Left ventricle myocardium superior (tissue), 1 donor: ENCODE measurements at regions not wholly inside any gene's neighbourhood (a gene's known extent, or its start where the extent isn't known, plus 50 kb on each side); places are given as distances from the start of the nearest gene placed in this dataset.
A peak's percentile ranks its signal among the peaks of the same experiment; 100 is the strongest.
"Not testable (repeated sequence)": the region's sequence is repeated elsewhere in the genome, so short reads cannot be mapped to it uniquely, and the experiment has no call there.

Experiments
- ATAC-seq: fragments of 200-7000 bp; cut with Tn5 transposase; one replicate; pipeline ENCODE4 v1.9.1; 2020; ENCODE audit warnings: mild to moderate bottlenecking, moderate library complexity
- DNase-seq: peaks from one replicate; pipeline ENCODE4 v3.0.0-alpha.2; 2020
- intact Hi-C: fragments of 100-400 bp; cut with micrococcal nuclease; formaldehyde crosslinking; loops from one replicate; pipeline ENCODE4 v1.11.0; 2022
- donor health status: DM: no; HTN: yes; CAD: no; lungs with severe emphysema.

DNA sequence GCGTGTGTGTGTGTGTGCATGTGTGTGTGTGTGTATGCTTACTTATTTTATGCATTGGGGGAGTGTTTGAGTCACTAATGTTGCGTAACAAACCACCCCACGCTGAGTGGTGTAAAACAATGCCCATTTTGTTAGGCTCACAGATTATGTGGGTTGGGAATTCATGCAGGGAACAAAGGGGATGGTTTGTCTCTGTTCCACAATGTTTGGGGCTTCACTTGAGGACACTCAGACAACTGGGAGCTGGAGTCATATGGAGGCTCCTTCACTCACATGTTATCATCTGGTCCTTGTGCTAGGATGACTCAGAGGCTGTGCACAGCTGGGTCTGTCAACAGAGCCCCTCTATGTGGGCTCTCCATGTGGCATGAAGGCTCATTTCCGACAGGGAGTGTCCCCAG lies 51.3 kb upstream of the LARGE1 start:
- intact Hi-C loops: no loop called here
- peak; percentile 36 for ATAC-seq
- no peak for DNase-seq

GRCh38 chr22:33975841-33976240 lies 55.6 kb upstream of the LARGE1 start:
- intact Hi-C loops: no loop called here
- no peak for DNase-seq
- no peak for ATAC-seq

- ATAC-seq: no peak
- no peak for DNase-seq
- intact Hi-C loops: no loop called here
These were observed 63.3 kb upstream of the LARGE1 start for GRCh38 chr22:33983558-33983957.

- ATAC-seq: no peak
- intact Hi-C loops: no loop called here
These were observed 63.9 kb upstream of the LARGE1 start for GRCh38 chr22:33984211-33984610.

DNA sequence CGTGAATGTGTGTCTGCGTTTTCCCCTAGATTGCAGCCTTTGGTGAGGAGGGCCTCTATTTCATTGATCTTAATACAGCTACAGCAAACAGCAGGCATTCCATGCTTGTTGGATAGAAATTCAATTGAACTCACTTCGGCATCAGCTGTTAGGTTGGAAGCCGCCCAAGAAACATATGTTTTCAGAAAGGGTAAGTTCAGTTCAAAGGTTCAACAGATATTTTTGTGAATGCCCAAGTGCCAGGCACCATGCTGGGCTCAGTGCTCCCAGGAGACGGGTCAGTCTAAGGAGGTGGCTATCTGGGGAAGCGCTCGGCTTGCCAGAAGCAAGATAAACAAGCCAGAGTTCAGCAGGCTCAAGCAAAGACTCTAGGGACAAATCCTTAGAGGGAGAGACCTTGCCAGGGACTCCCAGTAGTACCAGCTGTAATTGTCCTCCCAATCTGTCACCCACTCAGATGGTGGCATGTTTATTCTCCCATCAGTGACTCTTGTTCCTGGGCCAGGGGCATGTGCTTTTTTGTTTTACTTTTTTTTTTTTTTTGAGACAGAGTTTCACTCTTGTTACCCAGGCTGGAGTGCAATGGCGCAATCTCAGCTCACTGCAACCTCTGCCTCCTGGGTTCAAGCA lies 64.5 kb upstream of the LARGE1 start:
- intact Hi-C loops: no loop called here
- DNase-seq: no peak
- ATAC-seq: no peak

More at GRCh38 chr22:33984211-33984610, 63.9 kb upstream of the LARGE1 start:
- no peak for DNase-seq

GRCh38 chr22:33985506-33985905 lies 65.2 kb upstream of the LARGE1 start:
- ATAC-seq: no peak
- intact Hi-C loops: no loop called here
- no peak for DNase-seq

DNA sequence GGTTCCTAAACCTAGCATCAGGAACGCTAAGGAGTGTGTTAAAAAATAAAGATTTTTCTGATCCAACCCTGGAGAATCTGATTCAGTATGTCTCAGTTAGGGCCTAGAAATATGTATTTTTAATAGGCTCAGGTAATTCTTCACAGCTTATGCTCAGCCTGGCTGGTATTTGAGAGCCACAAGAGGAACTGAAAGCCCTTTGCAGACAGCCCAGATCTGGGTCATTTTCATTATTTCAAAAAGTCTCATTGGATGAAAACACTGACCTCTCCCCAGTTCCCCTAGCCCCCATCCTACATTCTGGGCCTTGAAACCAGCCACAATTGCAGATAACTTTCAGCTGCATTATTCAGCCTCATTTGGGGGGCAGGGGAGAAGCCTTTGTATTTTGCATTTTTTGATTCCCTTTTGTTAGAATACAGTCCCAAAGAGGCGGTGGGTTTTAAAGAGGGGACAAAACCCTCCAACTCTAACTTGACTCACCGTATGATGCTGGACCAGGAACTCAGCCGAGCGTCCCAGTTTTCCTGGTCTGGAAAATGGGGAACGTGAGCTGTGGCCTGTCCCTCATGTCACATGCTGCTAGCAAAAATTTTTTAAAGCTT lies 66.0 kb upstream of the LARGE1 start:
- intact Hi-C loops: no loop called here
- no peak for DNase-seq
- no peak for ATAC-seq

DNA sequence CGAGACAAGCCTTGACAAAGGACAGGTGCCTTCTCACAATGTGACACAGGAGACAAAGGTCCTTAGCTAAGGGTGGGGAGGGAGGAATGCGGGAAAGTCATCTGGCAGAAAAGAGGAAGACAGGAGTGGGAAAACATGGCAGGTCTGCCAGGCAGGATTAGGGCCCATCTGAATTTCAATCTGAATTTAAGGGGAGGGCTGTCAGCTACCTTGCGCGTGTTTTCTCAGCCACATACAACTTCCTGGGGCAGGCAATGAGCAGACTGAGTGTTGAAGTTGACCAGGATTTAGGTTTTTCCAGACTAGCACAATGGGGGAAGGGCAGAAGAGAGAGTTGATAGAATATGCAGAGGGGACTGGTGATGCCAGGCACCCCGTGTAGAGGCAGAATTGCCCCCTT lies 66.7 kb upstream of the LARGE1 start:
- DNase-seq: no peak
- intact Hi-C loops: no loop called here
- no peak for ATAC-seq

GRCh38 chr22:33989263-33989662 lies 69.0 kb upstream of the LARGE1 start:
- intact Hi-C loops, ATAC-seq, DNase-seq: not testable (repeated sequence)

GRCh38 chr22:33991620-33992019 lies 71.3 kb upstream of the LARGE1 start:
- no peak for ATAC-seq
- intact Hi-C loops: no loop called here
- DNase-seq: no peak

DNA sequence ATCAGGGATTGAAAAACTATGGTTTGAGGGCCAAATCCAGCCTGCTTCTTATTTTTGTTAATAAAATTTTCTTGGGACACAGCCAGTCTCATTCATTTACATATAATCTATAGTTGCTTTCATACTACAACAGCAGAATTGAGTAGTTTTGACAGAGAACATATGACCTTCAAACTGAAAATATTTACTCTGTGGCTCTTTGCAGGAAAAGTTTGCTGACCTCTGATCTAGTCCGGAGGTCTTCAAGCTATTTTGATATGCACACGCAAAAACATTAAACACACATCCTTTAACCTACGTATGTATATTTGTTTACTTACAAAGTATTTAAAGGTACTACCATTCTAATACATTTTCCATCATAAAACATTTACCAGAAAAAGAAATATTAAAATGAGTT lies 76.5 kb upstream of the LARGE1 start:
- DNase-seq (no peak), ATAC-seq (no peak)
- intact Hi-C loops: no loop called here

DNA sequence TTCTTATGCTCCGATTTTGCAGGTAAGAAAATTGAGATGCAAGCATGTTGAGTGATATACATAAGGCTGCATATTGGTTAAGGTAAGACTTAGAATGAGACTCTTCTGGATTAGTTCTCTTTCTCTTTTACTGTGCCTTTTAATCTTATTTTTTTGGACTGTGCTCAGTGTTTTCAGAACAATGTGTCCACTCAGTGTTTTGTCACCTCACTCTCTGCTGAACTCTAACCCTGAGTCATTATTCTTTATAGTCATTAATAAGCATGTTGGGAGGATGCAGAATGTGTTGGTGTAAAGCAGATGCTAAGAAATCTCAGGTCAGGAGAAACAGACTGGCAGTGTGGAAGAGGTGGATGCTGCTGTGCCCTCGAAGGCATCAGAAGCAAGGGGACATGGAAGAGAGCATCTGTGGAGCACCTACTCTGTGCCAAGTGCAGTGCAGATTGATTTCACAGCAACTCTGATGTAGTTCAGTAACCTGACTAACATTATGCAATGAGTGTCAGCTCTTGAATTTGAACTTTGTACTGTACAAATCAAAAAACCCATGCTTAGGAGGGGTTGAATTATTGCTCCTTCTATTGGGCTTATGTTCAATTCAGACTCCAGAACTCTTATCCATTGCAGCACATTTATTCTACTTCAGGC lies 80.7 kb upstream of the LARGE1 start:
- intact Hi-C loops: no loop called here
- ATAC-seq (no peak), DNase-seq (no peak)

DNA sequence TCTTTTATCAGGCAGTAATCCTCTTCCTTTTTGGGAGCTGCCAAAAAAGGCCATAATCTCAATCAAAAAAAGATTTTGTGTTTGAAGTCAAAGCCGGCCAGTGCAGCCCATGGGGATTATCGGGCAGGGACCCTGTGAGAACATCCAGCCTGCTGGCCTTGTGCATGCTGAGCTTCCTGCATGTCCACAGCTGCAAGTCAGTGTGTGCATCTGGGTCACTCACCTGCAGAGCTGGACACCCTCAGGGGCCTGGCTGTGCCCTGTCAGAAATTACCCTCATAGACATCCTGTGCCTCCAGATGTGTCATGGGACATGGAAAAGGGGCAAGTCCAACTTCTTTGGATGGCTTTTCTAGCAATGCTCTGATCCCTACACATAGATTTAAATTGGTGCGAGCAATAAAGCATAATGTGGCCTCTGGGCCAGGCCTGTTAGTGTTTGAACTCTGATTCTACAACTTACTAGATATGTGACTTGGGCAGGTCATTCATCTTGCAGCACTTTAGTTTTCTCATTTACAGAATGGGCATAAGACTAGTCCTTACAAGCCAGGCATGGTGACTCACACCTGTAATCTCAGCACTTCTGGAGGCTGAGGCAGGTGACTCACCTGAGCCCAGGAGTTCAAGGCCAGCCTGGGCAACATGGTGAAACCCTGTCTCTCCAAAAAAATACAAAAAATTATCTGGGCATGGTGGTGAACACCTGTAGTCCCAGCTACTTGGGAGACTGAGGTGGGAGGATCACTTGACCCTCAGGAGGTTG lies 81.6 kb upstream of the LARGE1 start:
- DNase-seq (no peak), ATAC-seq (no peak)
- intact Hi-C loops: no loop called here

- DNase-seq (no peak), ATAC-seq (no peak)
- intact Hi-C loops: no loop called here
These were observed 83.8 kb upstream of the LARGE1 start for GRCh38 chr22:34004058-34004457.

GRCh38 chr22:34010259-34010658 lies 90.0 kb upstream of the LARGE1 start:
- intact Hi-C loops: no loop called here
- DNase-seq: no peak
- ATAC-seq: no peak

- ATAC-seq: no peak
- intact Hi-C loops: no loop called here
- DNase-seq: no peak
These were observed 95.4 kb upstream of the LARGE1 start for GRCh38 chr22:34015642-34016041.

GRCh38 chr22:34017205-34017604 lies 96.9 kb upstream of the LARGE1 start:
- ATAC-seq: no peak
- DNase-seq: no peak
- intact Hi-C loops: no loop called here

DNA sequence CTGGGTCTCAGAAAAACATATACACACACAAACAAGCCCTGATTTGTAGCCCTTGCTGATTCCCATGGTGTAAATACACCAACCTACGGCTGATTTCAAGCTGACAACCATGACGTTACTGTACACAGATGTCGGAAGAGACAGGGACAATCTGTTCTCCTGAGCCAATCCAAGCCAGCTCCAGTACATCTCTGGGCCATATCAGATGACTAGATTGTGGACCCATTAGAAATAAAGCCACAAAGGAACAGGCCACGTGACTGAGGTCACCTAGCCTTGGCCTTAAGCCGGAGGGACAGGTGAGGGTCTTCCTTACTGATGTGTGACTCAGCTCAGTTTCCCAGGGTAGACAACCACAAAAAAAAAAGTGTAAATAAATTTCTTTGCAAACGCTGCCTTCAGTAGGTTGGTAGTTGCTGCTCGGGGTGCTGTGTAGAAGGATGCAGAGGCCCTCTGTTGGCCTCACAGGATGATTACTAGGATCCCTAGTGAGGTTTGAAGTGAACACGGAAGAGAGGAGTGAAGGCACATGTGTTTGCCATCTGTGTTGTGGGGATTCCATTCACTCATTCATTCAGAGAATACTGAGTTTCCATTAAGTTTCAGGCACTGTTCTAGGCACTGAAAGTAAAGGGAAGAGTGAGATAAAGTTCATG lies 99.0 kb upstream of the LARGE1 start:
- ATAC-seq: no peak
- intact Hi-C loops: no loop called here
- DNase-seq: no peak

- ATAC-seq: no peak
These were observed 114.9 kb upstream of the LARGE1 start for GRCh38 chr22:34035209-34035608.

GRCh38 chr22:34036931-34037330 lies 116.7 kb upstream of the LARGE1 start:
- no peak for ATAC-seq
- intact Hi-C loops: no loop called here

More at GRCh38 chr22:34035209-34035608, 114.9 kb upstream of the LARGE1 start:
- no peak for DNase-seq
- intact Hi-C loops: no loop called here

More at GRCh38 chr22:34036931-34037330, 116.7 kb upstream of the LARGE1 start:
- DNase-seq: no peak
